ENCODE measurements at regions not wholly inside any gene's neighbourhood (a gene's known extent, or its start where the extent isn't known, plus 50 kb on each side); places are given as distances from the start of the nearest gene placed in this dataset.

- no peak for TF ChIP-seq CTCF (IDR thresholded peaks at IDR 0.05)
- TF ChIP-seq POLR2A (IDR thresholded peaks at IDR 0.05) = no peak
These were observed 2134.7 kb downstream of the PCDH9 start for GRCh38 chr13:65095161-65096082.

All from suprapubic skin (tissue), 3 donors.